H1 (cell line): ENCODE measurements at regions not wholly inside any gene's neighbourhood (a gene's known extent, or its start where the extent isn't known, plus 50 kb on each side); places are given as distances from the start of the nearest gene placed in this dataset.

ENCODE experiments used
- CTCF ChIA-PET: fragments of 300-600 bp; sonication (Branson Sonifier 250); formaldehyde crosslinking; loops from one replicate; lab custom pipeline; 2021; ENCODE audit not compliant: partially characterized antibody; lab: Charles Lee
- POLR2A ChIA-PET: fragments of 300-600 bp; sonication (Branson Sonifier 250); formaldehyde crosslinking; loops from one replicate; lab custom pipeline; 2021; ENCODE audit warnings: inconsistent platforms; ENCODE audit not compliant: partially characterized antibody; lab: Charles Lee
- DNase-seq, 2 experiments: peaks; one replicate each; pipeline versions ENCODE4 v3.0.0 to v3.0.0-alpha.2; 2010 to 2022; ENCODE audit warnings: low spot score in 2 of 2, low read depth in 1 of 2, mixed read lengths in 1 of 2
- FAIRE-seq: peaks from 2 replicates; lab custom pipeline; 2011; peaks lifted over from hg19 to GRCh38; lab: Jason Lieb, UNC
- H2AFZ ChIP-seq: 2 replicates; pipeline ENCODE4 v1.8.1; 2012; ENCODE audit warnings: low read length, inconsistent platforms
- H2AK5ac ChIP-seq: 2 replicates; pipeline ENCODE4 v1.6.1; 2013; ENCODE audit warnings: low read depth, low read length
- H2BK120ac ChIP-seq: replicated peaks from 2 replicates; pipeline ENCODE3; 2013; ENCODE audit warnings: low read depth, low read length, inconsistent platforms
- H2BK12ac ChIP-seq: 2 replicates; pipeline ENCODE4 v1.6.1; 2013; ENCODE audit warnings: low read depth, low read length
- H2BK15ac ChIP-seq: 2 replicates; pipeline ENCODE4 v1.6.1; 2013; ENCODE audit warnings: low read length
- H2BK20ac ChIP-seq: 2 replicates; pipeline ENCODE4 v1.6.1; 2013; ENCODE audit warnings: low read length
- H2BK5ac ChIP-seq: 2 replicates; pipeline ENCODE4 v1.6.1; 2013; ENCODE audit warnings: low read depth, low read length
- H3K14ac ChIP-seq: 2 replicates; pipeline ENCODE4 v1.6.1; 2013; ENCODE audit warnings: inconsistent platforms; ENCODE audit not compliant: insufficient read length
- H3K18ac ChIP-seq: 2 replicates; pipeline ENCODE4 v1.6.1; 2013; ENCODE audit warnings: low read length; ENCODE audit errors: extremely low read depth
- H3K23ac ChIP-seq: 2 replicates; pipeline ENCODE4 v1.6.1; 2013; ENCODE audit warnings: inconsistent platforms; ENCODE audit not compliant: insufficient read length
- H3K23me2 ChIP-seq: 2 replicates; pipeline ENCODE4 v1.6.1; 2013; ENCODE audit warnings: low read depth, low read length
- H3K27ac ChIP-seq: 2 replicates; pipeline ENCODE4 v1.6.1; 2011; ENCODE audit warnings: low read depth, low read length, inconsistent platforms
- H3K27me3 ChIP-seq, 4 experiments: replicated peaks in 1 of 4; 1 replicate in 1 of 4; 2 replicates in 3 of 4; pipeline versions ENCODE4 v1.6.1 to v1.8.1; 2011 to 2013; ENCODE audit warnings: low read length in 3 of 4, mild to moderate bottlenecking in 3 of 4, inconsistent platforms in 2 of 4, mixed read lengths in 2 of 4, moderate library complexity in 1 of 4; ENCODE audit not compliant: control insufficient read depth in 3 of 4, insufficient read depth in 3 of 4; ENCODE audit errors: extremely low read depth in 1 of 4
- H3K36me3 ChIP-seq, 4 experiments: 2 replicates each; pipeline versions ENCODE4 v1.6.1 to v1.8.1; 2011 to 2013; ENCODE audit warnings: mild to moderate bottlenecking in 4 of 4, low read length in 3 of 4, moderate library complexity in 2 of 4, control low read depth in 1 of 4, inconsistent platforms in 1 of 4; ENCODE audit not compliant: insufficient read depth in 4 of 4, control insufficient read depth in 2 of 4
- H3K4ac ChIP-seq: replicated peaks from 2 replicates; pipeline ENCODE3; 2013; ENCODE audit warnings: low read length, low read depth, mixed read lengths, inconsistent platforms; ENCODE audit not compliant: insufficient read length
- H3K4me1 ChIP-seq, 4 experiments: replicated peaks in 1 of 4; 1 replicate in 1 of 4; 2 replicates in 3 of 4; pipeline versions ENCODE4 v1.6.1 to v1.8.1; 2011 to 2013; ENCODE audit warnings: low read length in 3 of 4, inconsistent platforms in 2 of 4, mixed read lengths in 1 of 4; ENCODE audit not compliant: insufficient read depth in 4 of 4, control insufficient read depth in 3 of 4
- H3K4me2 ChIP-seq, 2 experiments: 2 replicates each; pipeline versions ENCODE4 v1.6.1 to v1.8.1; 2011 to 2013; ENCODE audit warnings: low read depth in 2 of 2, low read length in 2 of 2, control low read depth in 1 of 2, inconsistent platforms in 1 of 2, mild to moderate bottlenecking in 1 of 2; ENCODE audit not compliant: insufficient read depth in 1 of 2
- H3K4me3 ChIP-seq, 4 experiments: fragments of 200-600, 300-600 bp in 1 of 4; sonication (generic), shearing (Covaris generic), sonication (Bioruptor Twin) in 1 of 4; 2 replicates each; pipeline versions ENCODE4 v1.5.1 to v1.8.1; 2011 to 2016; ENCODE audit warnings: low read length in 4 of 4, low read depth in 3 of 4, control low read depth in 2 of 4, inconsistent platforms in 2 of 4, mild to moderate bottlenecking in 2 of 4, mixed read lengths in 1 of 4, moderate library complexity in 1 of 4; ENCODE audit not compliant: insufficient read depth in 2 of 4; ENCODE audit errors: extremely low read depth in 1 of 4
- H3K56ac ChIP-seq: replicated peaks from 2 replicates; pipeline ENCODE3; 2013; ENCODE audit warnings: low read depth, mild to moderate bottlenecking, mixed read lengths, low read length, inconsistent platforms; ENCODE audit not compliant: insufficient read length
- H3K79me1 ChIP-seq: 2 replicates; pipeline ENCODE4 v1.6.1; 2013; ENCODE audit warnings: low read depth, low read length, control low read depth
- H3K79me2 ChIP-seq, 2 experiments: 2 replicates each; pipeline versions ENCODE4 v1.6.1 to v1.8.1; 2012 to 2013; ENCODE audit warnings: low read length in 2 of 2, mild to moderate bottlenecking in 2 of 2, inconsistent platforms in 1 of 2; ENCODE audit not compliant: insufficient read depth in 2 of 2, control insufficient read depth in 1 of 2
- H3K9ac ChIP-seq, 4 experiments: replicated peaks in 1 of 4; 1 replicate in 1 of 4; 2 replicates in 3 of 4; pipeline versions ENCODE4 v1.6.1 to v1.8.1; 2011 to 2013; ENCODE audit warnings: low read depth in 3 of 4, low read length in 3 of 4, control low read depth in 2 of 4, mild to moderate bottlenecking in 2 of 4, moderate library complexity in 2 of 4, inconsistent platforms in 1 of 4; ENCODE audit errors: extremely low read depth in 1 of 4
- H3K9me3 ChIP-seq, 2 experiments: 2 replicates each; pipeline versions ENCODE4 v1.6.1 to v1.8.1; 2012 to 2013; ENCODE audit warnings: mild to moderate bottlenecking in 2 of 2, moderate library complexity in 2 of 2, control low read depth in 1 of 2, inconsistent platforms in 1 of 2, low read depth in 1 of 2, low read length in 1 of 2, mixed read lengths in 1 of 2; ENCODE audit not compliant: insufficient read depth in 2 of 2
- H4K20me1 ChIP-seq, 2 experiments: replicated peaks in 1 of 2; 2 replicates each; pipeline versions ENCODE3 to v1.8.1; 2011 to 2013; ENCODE audit warnings: inconsistent platforms in 2 of 2, low read length in 2 of 2, mild to moderate bottlenecking in 1 of 2; ENCODE audit not compliant: insufficient read depth in 2 of 2, control insufficient read depth in 1 of 2
- H4K5ac ChIP-seq: 2 replicates; pipeline ENCODE4 v1.6.1; 2013; ENCODE audit warnings: low read length, low read depth, mixed read lengths, inconsistent platforms; ENCODE audit not compliant: insufficient read length
- H4K8ac ChIP-seq: 2 replicates; pipeline ENCODE4 v1.8.0; 2013; ENCODE audit warnings: mild to moderate bottlenecking, moderate library complexity, low read length, inconsistent platforms; ENCODE audit not compliant: insufficient read depth; ENCODE audit errors: extremely low read depth
- H4K91ac ChIP-seq: replicated peaks from 2 replicates; pipeline ENCODE3; 2013; ENCODE audit warnings: low read length, mixed read lengths, inconsistent platforms; ENCODE audit not compliant: insufficient read length
- CHD1 ChIP-seq: IDR thresholded peaks from 2 replicates; pipeline ENCODE4 v1.6.1; 2012; ENCODE audit warnings: low read depth, low read length, improper control_type of control experiment
- CTCF ChIP-seq, 3 experiments: IDR thresholded peaks; 1 replicate in 2 of 3; 2 replicates in 1 of 3; pipeline versions ENCODE4 v1.5.1 to v1.6.1; 2011; ENCODE audit warnings: low read length in 3 of 3, mild to moderate bottlenecking in 3 of 3, inconsistent platforms in 2 of 3, low read depth in 1 of 3, moderate library complexity in 1 of 3; ENCODE audit not compliant: insufficient read depth in 1 of 3; ENCODE audit errors: control extremely low read depth in 1 of 3
- GABPA ChIP-seq: IDR thresholded peaks from 2 replicates; pipeline ENCODE4 v1.6.1; 2011; ENCODE audit warnings: mild to moderate bottlenecking, low read length, moderate library complexity, borderline replicate concordance; ENCODE audit not compliant: insufficient read depth
- HDAC2 ChIP-seq, 2 experiments: fragments of 300-600 bp in 1 of 2; sonication (generic) in 1 of 2; IDR thresholded peaks; 2 replicates each; pipeline ENCODE4 v1.6.1; 2011 to 2012; ENCODE audit warnings: low read depth in 2 of 2, low read length in 2 of 2, mild to moderate bottlenecking in 2 of 2, moderate library complexity in 2 of 2, borderline replicate concordance in 1 of 2, inconsistent platforms in 1 of 2
- JUND ChIP-seq: IDR thresholded peaks from 2 replicates; pipeline ENCODE4 v1.6.1; 2011; ENCODE audit warnings: mild to moderate bottlenecking, improper control_type of control experiment, low read length
- MAFK ChIP-seq: IDR thresholded peaks from 2 replicates; pipeline ENCODE4 v1.6.1; 2012; ENCODE audit warnings: low read depth, mild to moderate bottlenecking, improper control_type of control experiment, low read length
- PHF8 ChIP-seq: fragments of 200-600 bp; sonication (generic); conservative IDR thresholded peaks from 2 replicates; pipeline ENCODE4 v1.7.1; 2012; ENCODE audit warnings: low read depth, mild to moderate bottlenecking, inconsistent platforms, low read length, moderate library complexity
- RXRA ChIP-seq: IDR thresholded peaks from 2 replicates; pipeline ENCODE4 v1.6.1; 2011; ENCODE audit warnings: low read depth, mild to moderate bottlenecking, low read length, moderate library complexity; ENCODE audit not compliant: insufficient read depth
- SIN3A ChIP-seq, 2 experiments: IDR thresholded peaks in 1 of 2; conservative IDR thresholded peaks in 1 of 2; 2 replicates each; pipeline ENCODE4 v1.6.1; 2011 to 2012; ENCODE audit warnings: low read length in 2 of 2, improper control_type of control experiment in 1 of 2, low read depth in 1 of 2, mild to moderate bottlenecking in 1 of 2
- SP1 ChIP-seq: IDR thresholded peaks from 2 replicates; pipeline ENCODE4 v1.6.1; 2011; ENCODE audit warnings: low read depth, low read length
- SUZ12 ChIP-seq: fragments of 200-600 bp; sonication (generic); IDR thresholded peaks from 2 replicates; pipeline ENCODE4 v1.6.1; 2012; ENCODE audit warnings: mild to moderate bottlenecking, inconsistent platforms, low read length, moderate library complexity, mixed read lengths
- TCF12 ChIP-seq: IDR thresholded peaks from 2 replicates; pipeline ENCODE4 v1.6.1; 2011; ENCODE audit warnings: low read depth, mild to moderate bottlenecking, low read length
- ZNF274 ChIP-seq: IDR thresholded peaks from 2 replicates; pipeline ENCODE4 v1.7.0; 2012; ENCODE audit warnings: low read length, borderline replicate concordance; ENCODE audit errors: extremely low read depth

DNA sequence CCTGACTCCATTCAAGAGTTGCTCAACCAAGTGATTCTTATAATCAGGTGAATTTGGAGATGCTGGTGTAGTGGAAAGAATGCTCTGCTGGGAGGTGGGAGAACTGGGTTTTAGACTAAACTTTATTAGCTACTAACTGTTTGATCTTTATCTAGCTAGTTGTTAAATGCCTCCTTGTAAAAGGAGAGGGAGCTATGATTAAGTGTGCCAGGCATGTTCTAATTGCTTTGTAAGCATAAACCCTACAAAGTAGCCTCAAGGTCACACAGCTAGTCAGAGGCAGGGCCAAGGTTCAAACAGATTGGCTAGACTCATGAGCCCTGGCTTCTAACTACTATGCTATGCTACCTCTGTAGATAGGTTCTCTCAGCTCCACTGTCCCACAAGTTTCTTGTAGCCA, 105.5 kb downstream of the NXPE2 start:
- TF ChIP-seq SUZ12 = no peak
- TF ChIP-seq TCF12 = no peak
- no peak for TF ChIP-seq JUND
- TF ChIP-seq SP1 = no peak
- no peak for TF ChIP-seq MAFK
- TF ChIP-seq ZNF274 = no peak
- TF ChIP-seq CTCF (IDR thresholded peaks at IDR 0.05; ENCODE audit: control extremely low read depth in 1 of 3, insufficient read depth in 1 of 3, low read depth in 1 of 3, low read length in 3 of 3) = no peak
- no peak for TF ChIP-seq CHD1
- no peak for TF ChIP-seq RXRA
- no peak for TF ChIP-seq SIN3A (conservative IDR thresholded peaks at IDR 0.05 in 1 of 2, IDR thresholded peaks at IDR 0.05 in 1 of 2; ENCODE audit: low read depth in 1 of 2, low read length in 2 of 2)
- no peak for TF ChIP-seq PHF8
- TF ChIP-seq HDAC2 (IDR thresholded peaks at IDR 0.05; ENCODE audit: borderline replicate concordance in 1 of 2, low read depth in 2 of 2, low read length in 2 of 2) = no peak
- TF ChIP-seq GABPA = no peak
- H3K56ac ChIP-seq = no peak overlapping the region
- no peaks in the 10 kb centered on the region for H3K9me3 ChIP-seq
- H3K27me3 ChIP-seq = no peaks in the 10 kb centered on the region
- H3K4me1 ChIP-seq = no peaks in the 10 kb centered on the region; a peak in 4 of 7 replicates
- no peak overlapping the region for H3K18ac ChIP-seq
- H3K27ac ChIP-seq = no peak overlapping the region
- H4K20me1 ChIP-seq = no peaks in the 10 kb centered on the region
- no peak overlapping the region for H3K9ac ChIP-seq
- DNase-seq = no peak
- H3K79me2 ChIP-seq = no peaks in the 10 kb centered on the region
- H3K23ac ChIP-seq = no peak overlapping the region
- no peak overlapping the region for H2BK15ac ChIP-seq
- no peak overlapping the region for H2BK12ac ChIP-seq
- no peak overlapping the region for H4K5ac ChIP-seq
- no peaks in the 10 kb centered on the region for H3K36me3 ChIP-seq
- H2BK5ac ChIP-seq = no peak overlapping the region
- no peak overlapping the region for H4K8ac ChIP-seq
- H3K4me3 ChIP-seq = no peak overlapping the region
- no peak overlapping the region for H2AK5ac ChIP-seq
- ChIA-PET CTCF (interaction anchor here (0.7 to 4.3 kb wide), 9 partner anchors 8 to 357 kb away, joined by 3 to 30 read pairs (median 3); no protein-coding TSS in a partner anchor), POLR2A (no interaction called here)
- H3K79me1 ChIP-seq = no peaks in the 10 kb centered on the region
- no peak overlapping the region for H2BK120ac ChIP-seq
- no peak overlapping the region for H3K14ac ChIP-seq
- no peak overlapping the region for H4K91ac ChIP-seq
- no peak overlapping the region for H2AFZ ChIP-seq
- no peak overlapping the region for H2BK20ac ChIP-seq
- FAIRE-seq = no peak
- no peak overlapping the region for H3K4me2 ChIP-seq
- H3K4ac ChIP-seq = no peak overlapping the region
- no peaks in the 10 kb centered on the region for H3K23me2 ChIP-seq
